DND-41 (cell line): ENCODE measurements at regions not wholly inside any gene's neighbourhood (a gene's known extent, or its start where the extent isn't known, plus 50 kb on each side); places are given as distances from the start of the nearest gene placed in this dataset.

Experiments used
- ATAC-seq: fragments of 200-7000 bp; cut with Tn5 transposase; 3 replicates; pipeline ENCODE4 v1.9.1; 2021; ENCODE audit warnings: low read depth; ENCODE audit not compliant: insufficient read depth
- DNase-seq: peaks from one replicate; pipeline ENCODE4 v3.0.0-alpha.2; 2020
- H2AFZ ChIP-seq: 2 replicates; pipeline ENCODE4 v1.6.0; 2012; ENCODE audit warnings: low read depth, low read length
- H3K27ac ChIP-seq: 2 replicates; pipeline ENCODE4 v1.5.1; 2012; ENCODE audit warnings: low read length, inconsistent platforms
- H3K27me3 ChIP-seq: fragments of 200-600 bp; sonication (generic); 2 replicates; pipeline ENCODE4 v1.6.0; 2012; ENCODE audit warnings: low read length, mild to moderate bottlenecking, inconsistent platforms; ENCODE audit not compliant: insufficient read depth, poor library complexity
- H3K36me3 ChIP-seq: 2 replicates; pipeline ENCODE4 v1.5.1; 2012; ENCODE audit warnings: low read length, inconsistent platforms; ENCODE audit not compliant: insufficient read depth
- H3K4me1 ChIP-seq: 2 replicates; pipeline ENCODE4 v1.5.1; 2012; ENCODE audit warnings: mild to moderate bottlenecking, low read length; ENCODE audit not compliant: insufficient read depth
- H3K4me2 ChIP-seq: 2 replicates; pipeline ENCODE4 v1.6.0; 2012; ENCODE audit warnings: mild to moderate bottlenecking, moderate library complexity, low read length, inconsistent platforms; ENCODE audit not compliant: insufficient read depth
- H3K4me3 ChIP-seq, 2 experiments: fragments of 200-600 bp in 1 of 2; shearing (Covaris generic) in 1 of 2; 2 replicates each; pipeline ENCODE4 v1.5.1; 2012 to 2016; ENCODE audit warnings: inconsistent platforms in 2 of 2, low read length in 2 of 2, mild to moderate bottlenecking in 2 of 2, low read depth in 1 of 2, moderate library complexity in 1 of 2
- H3K79me2 ChIP-seq: 2 replicates; pipeline ENCODE4 v1.6.0; 2012; ENCODE audit warnings: low read length, inconsistent platforms; ENCODE audit not compliant: insufficient read depth
- H3K9ac ChIP-seq: 2 replicates; pipeline ENCODE4 v1.6.0; 2012; ENCODE audit warnings: low read depth, mild to moderate bottlenecking, inconsistent platforms, low read length, moderate library complexity
- H3K9me3 ChIP-seq: 2 replicates; pipeline ENCODE4 v1.5.1; 2012; ENCODE audit warnings: low read length, moderate library complexity, mild to moderate bottlenecking, inconsistent platforms; ENCODE audit not compliant: insufficient read depth, severe bottlenecking
- H4K20me1 ChIP-seq: 2 replicates; pipeline ENCODE4 v1.6.0; 2012; ENCODE audit warnings: low read length; ENCODE audit not compliant: insufficient read depth
- EZH2 ChIP-seq: IDR thresholded peaks from 3 replicates; pipeline ENCODE4 v1.6.1; 2012; ENCODE audit warnings: borderline replicate concordance, low read depth, mild to moderate bottlenecking, moderate library complexity, low read length, inconsistent platforms; ENCODE audit not compliant: severe bottlenecking
- TF ChIP-seq, protein P1 (sequence below): IDR thresholded peaks from 2 replicates; pipeline ENCODE4 v1.5.1; 2012; ENCODE audit warnings: borderline replicate concordance, low read length, moderate library complexity, mild to moderate bottlenecking; ENCODE audit not compliant: poor library complexity, severe bottlenecking; ENCODE audit errors: extremely low read depth

GRCh38 chrX:17242470-17242869 is 132.5 kb upstream of the NHS start:
- no peaks in the 10 kb centered on the region for H3K36me3 ChIP-seq
- no peaks in the 10 kb centered on the region for H3K9me3 ChIP-seq
- no peak overlapping the region for H3K4me3 ChIP-seq
- H3K4me2 ChIP-seq, result no peak overlapping the region
- no peak overlapping the region for H2AFZ ChIP-seq
- H3K79me2 ChIP-seq, result no peaks in the 10 kb centered on the region
- peak; percentile 12 for DNase-seq
- no peak overlapping the region for H3K9ac ChIP-seq
- ATAC-seq, result peak; percentile 47; the same call in 1 of the 3 replicates
- H3K27ac ChIP-seq, result no peak overlapping the region
- H3K4me1 ChIP-seq, result no peaks in the 10 kb centered on the region
- no peaks in the 10 kb centered on the region for H4K20me1 ChIP-seq
- no peak for TF ChIP-seq EZH2
- TF ChIP-seq, protein P1, sequence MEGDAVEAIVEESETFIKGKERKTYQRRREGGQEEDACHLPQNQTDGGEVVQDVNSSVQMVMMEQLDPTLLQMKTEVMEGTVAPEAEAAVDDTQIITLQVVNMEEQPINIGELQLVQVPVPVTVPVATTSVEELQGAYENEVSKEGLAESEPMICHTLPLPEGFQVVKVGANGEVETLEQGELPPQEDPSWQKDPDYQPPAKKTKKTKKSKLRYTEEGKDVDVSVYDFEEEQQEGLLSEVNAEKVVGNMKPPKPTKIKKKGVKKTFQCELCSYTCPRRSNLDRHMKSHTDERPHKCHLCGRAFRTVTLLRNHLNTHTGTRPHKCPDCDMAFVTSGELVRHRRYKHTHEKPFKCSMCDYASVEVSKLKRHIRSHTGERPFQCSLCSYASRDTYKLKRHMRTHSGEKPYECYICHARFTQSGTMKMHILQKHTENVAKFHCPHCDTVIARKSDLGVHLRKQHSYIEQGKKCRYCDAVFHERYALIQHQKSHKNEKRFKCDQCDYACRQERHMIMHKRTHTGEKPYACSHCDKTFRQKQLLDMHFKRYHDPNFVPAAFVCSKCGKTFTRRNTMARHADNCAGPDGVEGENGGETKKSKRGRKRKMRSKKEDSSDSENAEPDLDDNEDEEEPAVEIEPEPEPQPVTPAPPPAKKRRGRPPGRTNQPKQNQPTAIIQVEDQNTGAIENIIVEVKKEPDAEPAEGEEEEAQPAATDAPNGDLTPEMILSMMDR, result peak; percentile 75
- H3K27me3 ChIP-seq, result no peaks in the 10 kb centered on the region

- TF ChIP-seq, protein P1, result no peak
- TF ChIP-seq EZH2, result no peak
- no peak overlapping the region for H3K9ac ChIP-seq
- DNase-seq (no peak), ATAC-seq (no peak)
- H3K4me2 ChIP-seq, result no peak overlapping the region
- no peaks in the 10 kb centered on the region for H3K9me3 ChIP-seq
- H3K4me1 ChIP-seq, result no peaks in the 10 kb centered on the region
- H3K27me3 ChIP-seq, result no peaks in the 10 kb centered on the region
- no peak overlapping the region for H3K27ac ChIP-seq
- H2AFZ ChIP-seq, result no peak overlapping the region
- H3K79me2 ChIP-seq, result no peaks in the 10 kb centered on the region
- no peak overlapping the region for H3K4me3 ChIP-seq
- H4K20me1 ChIP-seq, result no peaks in the 10 kb centered on the region
- H3K36me3 ChIP-seq, result no peaks in the 10 kb centered on the region
Measured at GRCh38 chrX:17247144-17247543, 127.9 kb upstream of the NHS start.

DNA sequence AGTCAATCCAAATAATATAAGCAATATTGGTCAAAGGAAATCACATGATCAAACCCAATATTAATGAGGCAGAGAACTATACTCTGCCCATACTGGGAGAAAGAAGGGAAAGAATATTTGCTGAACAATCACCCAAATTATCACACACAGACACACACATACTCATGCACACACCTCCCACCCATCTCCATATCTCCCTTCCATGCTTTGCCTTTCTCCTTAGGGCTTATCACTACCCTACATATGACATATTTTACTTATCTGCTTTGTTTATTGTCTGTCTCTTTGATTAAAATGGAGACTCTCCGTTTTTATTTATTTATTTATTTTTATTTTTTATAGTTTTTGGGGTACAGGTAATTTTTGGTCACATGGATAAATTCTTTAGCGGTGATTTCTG is 112.9 kb upstream of the NHS start:
- no peak overlapping the region for H2AFZ ChIP-seq
- no peaks in the 10 kb centered on the region for H3K79me2 ChIP-seq
- H3K9ac ChIP-seq, result no peak overlapping the region
- no peak for ATAC-seq
- DNase-seq, result no peak
- no peak overlapping the region for H3K4me2 ChIP-seq
- H3K36me3 ChIP-seq, result no peaks in the 10 kb centered on the region
- H3K4me1 ChIP-seq, result no peaks in the 10 kb centered on the region
- H4K20me1 ChIP-seq, result no peaks in the 10 kb centered on the region
- H3K9me3 ChIP-seq, result no peaks in the 10 kb centered on the region
- no peak overlapping the region for H3K27ac ChIP-seq
- H3K27me3 ChIP-seq, result no peaks in the 10 kb centered on the region
- TF ChIP-seq EZH2, result no peak
- TF ChIP-seq, protein P1, result no peak
- H3K4me3 ChIP-seq, result no peak overlapping the region

GRCh38 chrX:17266136-17266535 is 108.9 kb upstream of the NHS start:
- Histone ChIP-seq H3K79me2 (no peaks in the 10 kb centered on the region), H3K9me3 (no peaks in the 10 kb centered on the region), H3K27me3 (no peaks in the 10 kb centered on the region), H3K4me2 (no peak overlapping the region), H3K4me1 (no peaks in the 10 kb centered on the region), H2AFZ (no peak overlapping the region), H3K9ac (no peak overlapping the region), H4K20me1 (no peaks in the 10 kb centered on the region), H3K36me3 (no peaks in the 10 kb centered on the region), H3K27ac (no peak overlapping the region), H3K4me3 (no peak overlapping the region)
- no peak for TF ChIP-seq EZH2
- TF ChIP-seq, protein P1, result no peak
- no peak for DNase-seq
- ATAC-seq, result no peak
